ENCODE measurements at regions not wholly inside any gene's neighbourhood (a gene's known extent, or its start where the extent isn't known, plus 50 kb on each side); places are given as distances from the start of the nearest gene placed in this dataset.

DNA sequence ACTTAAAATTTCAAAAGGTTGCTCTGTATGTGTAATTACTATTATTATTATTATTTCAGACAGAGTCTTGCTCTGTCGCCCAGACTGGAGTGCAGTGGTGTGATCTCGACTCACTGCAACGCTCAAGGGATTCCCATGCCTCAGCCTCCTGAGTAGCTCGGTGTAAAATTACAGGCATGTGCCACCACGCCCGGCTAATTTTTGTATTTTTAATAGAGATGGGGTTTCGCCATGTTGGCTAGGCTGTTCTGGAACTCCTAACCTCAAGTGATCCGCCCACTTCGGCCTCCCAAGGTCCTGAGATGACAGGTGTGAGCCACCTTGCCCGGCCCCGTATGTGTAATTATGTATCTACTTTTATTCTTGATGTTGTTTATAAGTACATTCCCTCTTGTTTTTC is 65.3 kb upstream of the ZNF217 start:
- in situ Hi-C loops (cut with MboI; ENCODE audit: low sequenced_read_pairs, unreplicated experiment): no loop called here
- TF ChIP-seq, protein P1, sequence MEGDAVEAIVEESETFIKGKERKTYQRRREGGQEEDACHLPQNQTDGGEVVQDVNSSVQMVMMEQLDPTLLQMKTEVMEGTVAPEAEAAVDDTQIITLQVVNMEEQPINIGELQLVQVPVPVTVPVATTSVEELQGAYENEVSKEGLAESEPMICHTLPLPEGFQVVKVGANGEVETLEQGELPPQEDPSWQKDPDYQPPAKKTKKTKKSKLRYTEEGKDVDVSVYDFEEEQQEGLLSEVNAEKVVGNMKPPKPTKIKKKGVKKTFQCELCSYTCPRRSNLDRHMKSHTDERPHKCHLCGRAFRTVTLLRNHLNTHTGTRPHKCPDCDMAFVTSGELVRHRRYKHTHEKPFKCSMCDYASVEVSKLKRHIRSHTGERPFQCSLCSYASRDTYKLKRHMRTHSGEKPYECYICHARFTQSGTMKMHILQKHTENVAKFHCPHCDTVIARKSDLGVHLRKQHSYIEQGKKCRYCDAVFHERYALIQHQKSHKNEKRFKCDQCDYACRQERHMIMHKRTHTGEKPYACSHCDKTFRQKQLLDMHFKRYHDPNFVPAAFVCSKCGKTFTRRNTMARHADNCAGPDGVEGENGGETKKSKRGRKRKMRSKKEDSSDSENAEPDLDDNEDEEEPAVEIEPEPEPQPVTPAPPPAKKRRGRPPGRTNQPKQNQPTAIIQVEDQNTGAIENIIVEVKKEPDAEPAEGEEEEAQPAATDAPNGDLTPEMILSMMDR (IDR thresholded peaks at IDR 0.05; ENCODE audit: borderline replicate concordance, control extremely low read depth, extremely low read depth, insufficient read depth, missing control alignments): no peak
- no peak for DNase-seq (ENCODE audit: low spot score)

GRCh38 chr20:53658322-53658721 is 64.7 kb upstream of the ZNF217 start:
- in situ Hi-C loops (cut with MboI; ENCODE audit: low sequenced_read_pairs, unreplicated experiment): no loop called here
- DNase-seq (ENCODE audit: low spot score): no peak
- TF ChIP-seq, protein P1 (IDR thresholded peaks at IDR 0.05; ENCODE audit: borderline replicate concordance, control extremely low read depth, extremely low read depth, insufficient read depth, missing control alignments): no peak

DNA sequence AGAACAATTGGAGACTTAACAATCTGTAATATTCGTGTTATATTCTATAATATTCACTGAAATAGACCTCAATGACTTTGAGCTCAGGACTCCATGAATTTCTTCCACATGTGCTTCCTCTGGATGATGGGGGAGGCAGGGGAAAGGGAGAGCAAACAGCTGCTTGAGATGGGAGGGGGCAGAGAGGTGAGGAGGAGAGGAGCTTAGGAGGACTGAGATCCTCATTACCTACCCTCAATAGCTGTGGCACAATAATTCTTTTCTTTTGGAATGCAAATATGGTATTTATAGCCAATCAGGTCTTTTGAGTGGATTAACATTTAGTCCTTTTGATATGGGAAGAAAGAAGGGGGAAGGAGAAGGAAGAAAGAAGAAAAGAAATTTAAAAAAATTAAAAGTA is 64.1 kb upstream of the ZNF217 start:
- TF ChIP-seq, protein P1 (IDR thresholded peaks at IDR 0.05; ENCODE audit: borderline replicate concordance, control extremely low read depth, extremely low read depth, insufficient read depth, missing control alignments): no peak
- in situ Hi-C loops (cut with MboI; ENCODE audit: low sequenced_read_pairs, unreplicated experiment): no loop called here
- DNase-seq (ENCODE audit: low spot score): no peak

GRCh38 chr20:53657279-53657678 is 63.6 kb upstream of the ZNF217 start:
- in situ Hi-C loops (cut with MboI; ENCODE audit: low sequenced_read_pairs, unreplicated experiment): no loop called here
- TF ChIP-seq, protein P1 (IDR thresholded peaks at IDR 0.05; ENCODE audit: borderline replicate concordance, control extremely low read depth, extremely low read depth, insufficient read depth, missing control alignments): no peak
- no peak for DNase-seq (ENCODE audit: low spot score)

- DNase-seq (ENCODE audit: low spot score): no peak
- TF ChIP-seq, protein P1 (IDR thresholded peaks at IDR 0.05; ENCODE audit: borderline replicate concordance, control extremely low read depth, extremely low read depth, insufficient read depth, missing control alignments): no peak
- in situ Hi-C loops (cut with MboI; ENCODE audit: low sequenced_read_pairs, unreplicated experiment): no loop called here
These were observed 62.9 kb upstream of the ZNF217 start for GRCh38 chr20:53656293-53657202.

GRCh38 chr20:53655625-53656292 is 62.1 kb upstream of the ZNF217 start:
- in situ Hi-C loops (cut with MboI; ENCODE audit: low sequenced_read_pairs, unreplicated experiment): no loop called here
- DNase-seq (ENCODE audit: low spot score): no peak
- TF ChIP-seq, protein P1 (IDR thresholded peaks at IDR 0.05; ENCODE audit: borderline replicate concordance, control extremely low read depth, extremely low read depth, insufficient read depth, missing control alignments): no peak
